ENCODE measurements at regions not wholly inside any gene's neighbourhood (a gene's known extent, or its start where the extent isn't known, plus 50 kb on each side); places are given as distances from the start of the nearest gene placed in this dataset.

DNA sequence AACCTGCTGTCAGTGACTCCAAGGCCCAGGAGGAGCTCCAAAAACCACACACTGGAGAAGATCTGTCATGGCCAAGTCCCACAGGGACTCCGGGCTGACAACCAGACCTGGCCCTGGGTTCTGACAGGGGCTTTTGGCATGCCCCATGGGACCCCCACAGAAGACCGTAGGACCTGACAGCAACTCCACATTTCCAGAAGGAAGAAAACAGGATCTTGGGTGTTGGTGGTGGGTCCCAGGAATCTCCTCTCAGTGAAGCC lies 275.9 kb upstream of the HS6ST1 start:
- H3K79me2 ChIP-seq (ENCODE audit: low read length): no peaks in the 10 kb centered on the region
- H3F3A ChIP-seq (ENCODE audit: low read length, unreplicated experiment): no peaks in the 10 kb centered on the region
- intact Hi-C loops (cut with micrococcal nuclease): no loop called here
- H3K4me2 ChIP-seq (ENCODE audit: low read length): no peak overlapping the region
- POLR2A ChIA-PET (ENCODE audit: unreplicated experiment): no interaction called here
- H2AFZ ChIP-seq (ENCODE audit: low read length): no peak overlapping the region
- DNase-seq (no peak), ATAC-seq (no peak)
- H3K9me2 ChIP-seq (replicated peaks; ENCODE audit: low read length): no peaks in the 10 kb centered on the region
- CTCF ChIA-PET: no interaction called here
- no peaks in the 10 kb centered on the region for H3K9me3 ChIP-seq (ENCODE audit: low read length)
- peaks cover 50% of the 10 kb centered on the region for H3K27me3 ChIP-seq (ENCODE audit: low read length)
- no TSS peak for BruUV-seq (replicated peaks)
- no peak overlapping the region for H3K9ac ChIP-seq (ENCODE audit: low read length)
- H3K4me3 ChIP-seq (ENCODE audit: low read length): no peak overlapping the region
- no peak overlapping the region for H3K27ac ChIP-seq (ENCODE audit: low read length)
- no peaks in the 10 kb centered on the region for H3K4me1 ChIP-seq (ENCODE audit: insufficient read depth, low read length)
- TF ChIP-seq, protein P1, sequence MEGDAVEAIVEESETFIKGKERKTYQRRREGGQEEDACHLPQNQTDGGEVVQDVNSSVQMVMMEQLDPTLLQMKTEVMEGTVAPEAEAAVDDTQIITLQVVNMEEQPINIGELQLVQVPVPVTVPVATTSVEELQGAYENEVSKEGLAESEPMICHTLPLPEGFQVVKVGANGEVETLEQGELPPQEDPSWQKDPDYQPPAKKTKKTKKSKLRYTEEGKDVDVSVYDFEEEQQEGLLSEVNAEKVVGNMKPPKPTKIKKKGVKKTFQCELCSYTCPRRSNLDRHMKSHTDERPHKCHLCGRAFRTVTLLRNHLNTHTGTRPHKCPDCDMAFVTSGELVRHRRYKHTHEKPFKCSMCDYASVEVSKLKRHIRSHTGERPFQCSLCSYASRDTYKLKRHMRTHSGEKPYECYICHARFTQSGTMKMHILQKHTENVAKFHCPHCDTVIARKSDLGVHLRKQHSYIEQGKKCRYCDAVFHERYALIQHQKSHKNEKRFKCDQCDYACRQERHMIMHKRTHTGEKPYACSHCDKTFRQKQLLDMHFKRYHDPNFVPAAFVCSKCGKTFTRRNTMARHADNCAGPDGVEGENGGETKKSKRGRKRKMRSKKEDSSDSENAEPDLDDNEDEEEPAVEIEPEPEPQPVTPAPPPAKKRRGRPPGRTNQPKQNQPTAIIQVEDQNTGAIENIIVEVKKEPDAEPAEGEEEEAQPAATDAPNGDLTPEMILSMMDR (conservative IDR thresholded peaks at IDR 0.05; ENCODE audit: low read depth, low read length): no peak
- TF ChIP-seq EZH2phosphoT487 (IDR thresholded peaks at IDR 0.05; ENCODE audit: borderline replicate concordance, low read length) (no peak), EZH2 (IDR thresholded peaks at IDR 0.05; ENCODE audit: low read length, unreplicated experiment) (no peak)
- H4K20me1 ChIP-seq (ENCODE audit: low read length): no peaks in the 10 kb centered on the region
- H3K36me3 ChIP-seq (ENCODE audit: low read depth, low read length): no peaks in the 10 kb centered on the region

DNA sequence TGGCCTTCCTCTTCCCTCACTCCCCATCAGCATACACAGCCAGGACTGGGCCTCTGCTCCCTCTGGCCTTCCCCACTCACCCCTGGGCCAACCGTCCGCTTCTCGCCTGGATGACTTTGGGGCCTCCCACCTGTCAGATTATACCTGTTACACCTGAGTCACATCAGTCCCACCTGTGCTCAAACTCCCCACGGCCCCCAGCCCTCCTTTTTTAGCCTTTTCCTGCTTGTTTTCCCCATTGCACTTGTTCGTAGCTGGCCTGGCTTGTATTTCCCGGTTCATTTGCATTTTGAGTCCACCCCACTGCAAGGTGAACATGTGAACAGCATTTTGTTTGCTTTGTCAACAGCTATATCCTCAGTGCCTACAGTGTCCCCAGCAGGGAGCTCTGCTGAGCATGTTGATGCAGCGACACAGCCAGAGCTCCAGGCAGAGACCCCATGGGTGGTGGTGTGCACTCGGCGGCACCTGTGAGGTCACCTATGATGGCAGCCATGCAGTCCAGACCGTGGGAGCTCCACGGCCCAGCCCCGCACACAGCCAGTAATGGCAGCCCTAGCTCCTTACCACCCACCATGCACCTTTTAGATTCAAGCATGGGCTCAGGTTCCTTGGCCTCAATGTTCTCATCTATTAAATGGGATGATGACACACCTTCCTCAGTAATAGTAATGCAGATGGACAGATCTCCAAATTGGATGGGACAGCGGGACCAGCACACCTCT lies 276.4 kb upstream of the HS6ST1 start:
- Histone ChIP-seq H3K4me2 (ENCODE audit: low read length) (no peak overlapping the region), H2AFZ (ENCODE audit: low read length) (no peak overlapping the region), H3K9me2 (replicated peaks; ENCODE audit: low read length) (no peaks in the 10 kb centered on the region), H3K36me3 (ENCODE audit: low read depth, low read length) (no peaks in the 10 kb centered on the region), H3K79me2 (ENCODE audit: low read length) (no peaks in the 10 kb centered on the region), H3K4me3 (ENCODE audit: low read length) (no peak overlapping the region), H4K20me1 (ENCODE audit: low read length) (no peaks in the 10 kb centered on the region), H3K27ac (ENCODE audit: low read length) (no peak overlapping the region), H3F3A (ENCODE audit: low read length, unreplicated experiment) (no peaks in the 10 kb centered on the region), H3K4me1 (ENCODE audit: insufficient read depth, low read length) (no peaks in the 10 kb centered on the region), H3K9ac (ENCODE audit: low read length) (no peak overlapping the region), H3K9me3 (ENCODE audit: low read length) (no peaks in the 10 kb centered on the region), H3K27me3 (ENCODE audit: low read length) (peaks cover 50% of the 10 kb centered on the region)
- intact Hi-C loops (cut with micrococcal nuclease): no loop called here
- no peak for ATAC-seq
- no TSS peak for BruUV-seq (replicated peaks)
- no peak for DNase-seq
- TF ChIP-seq, protein P1 (conservative IDR thresholded peaks at IDR 0.05; ENCODE audit: low read depth, low read length): no peak
- CTCF ChIA-PET: no interaction called here
- POLR2A ChIA-PET (ENCODE audit: unreplicated experiment): no interaction called here

DNA sequence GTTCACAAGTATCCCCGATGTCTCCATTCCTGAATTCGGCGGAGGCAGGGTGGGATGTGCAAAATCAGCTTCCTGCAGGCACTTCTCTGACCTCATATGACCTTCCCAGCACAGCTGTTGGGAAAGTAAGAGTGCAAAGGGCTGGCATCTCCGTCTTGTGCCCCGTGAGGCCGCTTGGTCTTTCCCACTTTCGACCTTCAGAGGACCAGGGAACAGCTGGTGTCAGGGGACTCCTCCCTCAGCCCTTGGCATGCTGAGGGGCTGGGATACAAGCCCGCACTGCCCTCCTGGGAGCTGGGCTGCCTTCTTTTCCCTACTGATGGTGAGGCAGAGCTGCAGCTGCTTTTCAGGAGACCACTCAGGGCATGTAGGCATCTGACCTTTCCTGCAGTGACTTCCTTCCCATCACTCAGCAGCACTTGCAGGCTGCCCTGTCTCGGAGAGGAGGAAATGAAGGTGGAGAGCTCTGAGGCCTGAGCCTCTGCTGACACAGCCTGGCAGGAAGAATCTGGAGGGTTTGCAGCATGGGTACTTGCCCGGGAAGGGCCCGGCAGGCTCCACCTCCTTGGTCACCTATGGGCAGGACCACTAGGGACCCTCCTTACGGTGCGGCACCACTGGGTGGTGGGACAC lies 277.2 kb upstream of the HS6ST1 start:
- CTCF ChIA-PET: no interaction called here

More for the DNA sequence above, 277.2 kb upstream of the HS6ST1 start:
- Histone ChIP-seq H3K27me3 (ENCODE audit: low read length) (peaks cover 50% of the 10 kb centered on the region), H3K4me2 (ENCODE audit: low read length) (no peak overlapping the region), H4K20me1 (ENCODE audit: low read length) (no peaks in the 10 kb centered on the region), H3K9me2 (replicated peaks; ENCODE audit: low read length) (no peaks in the 10 kb centered on the region), H3K79me2 (ENCODE audit: low read length) (no peaks in the 10 kb centered on the region), H3K4me1 (ENCODE audit: insufficient read depth, low read length) (no peaks in the 10 kb centered on the region), H3K4me3 (ENCODE audit: low read length) (no peak overlapping the region), H3F3A (ENCODE audit: low read length, unreplicated experiment) (no peaks in the 10 kb centered on the region), H3K27ac (ENCODE audit: low read length) (no peak overlapping the region), H3K9me3 (ENCODE audit: low read length) (no peaks in the 10 kb centered on the region), H3K36me3 (ENCODE audit: low read depth, low read length) (no peaks in the 10 kb centered on the region), H3K9ac (ENCODE audit: low read length) (no peak overlapping the region), H2AFZ (ENCODE audit: low read length) (no peak overlapping the region)
- no peak for DNase-seq
- POLR2A ChIA-PET (ENCODE audit: unreplicated experiment): no interaction called here
- intact Hi-C loops (cut with micrococcal nuclease): no loop called here
- BruUV-seq (replicated peaks): no TSS peak
- ATAC-seq: no peak
- TF ChIP-seq, protein P1 (conservative IDR thresholded peaks at IDR 0.05; ENCODE audit: low read depth, low read length): no peak
- TF ChIP-seq EZH2phosphoT487 (IDR thresholded peaks at IDR 0.05; ENCODE audit: borderline replicate concordance, low read length) (no peak), EZH2 (IDR thresholded peaks at IDR 0.05; ENCODE audit: low read length, unreplicated experiment) (no peak)
